ENCODE measurements at regions not wholly inside any gene's neighbourhood (a gene's known extent, or its start where the extent isn't known, plus 50 kb on each side); places are given as distances from the start of the nearest gene placed in this dataset.
A peak's percentile ranks its signal among the peaks of the same experiment; 100 is the strongest.

GRCh38 chr6:93701526-93701925 is 282.2 kb upstream of the EPHA7 start:
- H3K79me1 ChIP-seq (ENCODE audit: low read length): no peaks in the 10 kb centered on the region
- H2AK5ac ChIP-seq (ENCODE audit: low read length): no peak overlapping the region
- DNase-seq: no peak
- H3K18ac ChIP-seq (ENCODE audit: low read length): no peak overlapping the region
- H3K9ac ChIP-seq (ENCODE audit: low read length): no peak overlapping the region
- no peaks in the 10 kb centered on the region for H3K79me2 ChIP-seq (ENCODE audit: control insufficient read depth, insufficient read depth, low read length)
- no peak overlapping the region for H3K27ac ChIP-seq (ENCODE audit: low read depth, low read length)
- no peak overlapping the region for H3K23ac ChIP-seq (ENCODE audit: low read length)
- no peaks in the 10 kb centered on the region for H3K36me3 ChIP-seq (ENCODE audit: control insufficient read depth, insufficient read depth, low read length)
- H2BK5ac ChIP-seq (ENCODE audit: low read length): no peak overlapping the region
- H3K4me3 ChIP-seq (ENCODE audit: low read length): no peak overlapping the region
- H3K4me2 ChIP-seq (ENCODE audit: low read length): no peak overlapping the region
- no peak overlapping the region for H4K8ac ChIP-seq (ENCODE audit: low read depth, low read length)
- H3K4me1 ChIP-seq (ENCODE audit: control insufficient read depth, low read depth, low read length): no peaks in the 10 kb centered on the region
- no peak overlapping the region for H3K56ac ChIP-seq (ENCODE audit: low read length)
- WGBS (ENCODE audit: extremely low coverage, insufficient coverage, low lambda C conversion rate): no CpG with 5 or more reads among the region's 2 CpGs
- no peak overlapping the region for H4K5ac ChIP-seq (ENCODE audit: low read length)
- H3K27me3 ChIP-seq (ENCODE audit: insufficient read depth, low read length, poor library complexity): no peaks in the 10 kb centered on the region
- H3K4ac ChIP-seq (ENCODE audit: low read depth, low read length): no peak overlapping the region
- no peak overlapping the region for H2BK15ac ChIP-seq (replicated peaks; ENCODE audit: low read depth)
- H2BK120ac ChIP-seq (ENCODE audit: low read depth, low read length): no peak overlapping the region

GRCh38 chr6:93685494-93685893 is 266.1 kb upstream of the EPHA7 start:
- Histone ChIP-seq H3K9ac (ENCODE audit: low read length) (no peak overlapping the region), H3K4me3 (ENCODE audit: low read length) (no peak overlapping the region), H4K5ac (ENCODE audit: low read length) (no peak overlapping the region), H3K4ac (ENCODE audit: low read depth, low read length) (no peak overlapping the region), H2AK5ac (ENCODE audit: low read length) (no peak overlapping the region), H3K56ac (ENCODE audit: low read length) (no peak overlapping the region), H3K18ac (ENCODE audit: low read length) (no peak overlapping the region), H2BK15ac (replicated peaks; ENCODE audit: low read depth) (no peak overlapping the region), H3K23ac (ENCODE audit: low read length) (no peak overlapping the region), H4K8ac (ENCODE audit: low read depth, low read length) (no peak overlapping the region), H3K79me1 (ENCODE audit: low read length) (no peaks in the 10 kb centered on the region), H3K4me1 (ENCODE audit: control insufficient read depth, low read depth, low read length) (no peaks in the 10 kb centered on the region), H3K79me2 (ENCODE audit: control insufficient read depth, insufficient read depth, low read length) (no peaks in the 10 kb centered on the region), H2BK120ac (ENCODE audit: low read depth, low read length) (no peak overlapping the region), H3K36me3 (ENCODE audit: control insufficient read depth, insufficient read depth, low read length) (no peaks in the 10 kb centered on the region), H3K4me2 (ENCODE audit: low read length) (no peak overlapping the region), H3K27me3 (ENCODE audit: insufficient read depth, low read length, poor library complexity) (no peaks in the 10 kb centered on the region), H3K27ac (ENCODE audit: low read depth, low read length) (no peak overlapping the region), H2BK5ac (ENCODE audit: low read length) (no peak overlapping the region)
- no peak for DNase-seq
- WGBS (ENCODE audit: extremely low coverage, insufficient coverage, low lambda C conversion rate): no CpG with 5 or more reads among the region's 2 CpGs

- Histone ChIP-seq H2BK120ac (ENCODE audit: low read depth, low read length) (no peak overlapping the region), H3K23ac (ENCODE audit: low read length) (no peak overlapping the region), H3K4me1 (ENCODE audit: control insufficient read depth, low read depth, low read length) (no peaks in the 10 kb centered on the region), H3K27ac (ENCODE audit: low read depth, low read length) (no peak overlapping the region), H3K79me1 (ENCODE audit: low read length) (no peaks in the 10 kb centered on the region), H2AK5ac (ENCODE audit: low read length) (no peak overlapping the region), H3K4ac (ENCODE audit: low read depth, low read length) (no peak overlapping the region), H4K5ac (ENCODE audit: low read length) (no peak overlapping the region), H3K4me2 (ENCODE audit: low read length) (no peak overlapping the region), H2BK5ac (ENCODE audit: low read length) (no peak overlapping the region), H3K9ac (ENCODE audit: low read length) (no peak overlapping the region), H3K56ac (ENCODE audit: low read length) (no peak overlapping the region), H3K4me3 (ENCODE audit: low read length) (no peak overlapping the region), H4K8ac (ENCODE audit: low read depth, low read length) (no peak overlapping the region), H2BK15ac (replicated peaks; ENCODE audit: low read depth) (no peak overlapping the region), H3K36me3 (ENCODE audit: control insufficient read depth, insufficient read depth, low read length) (no peaks in the 10 kb centered on the region), H3K27me3 (ENCODE audit: insufficient read depth, low read length, poor library complexity) (no peaks in the 10 kb centered on the region), H3K18ac (ENCODE audit: low read length) (no peak overlapping the region), H3K79me2 (ENCODE audit: control insufficient read depth, insufficient read depth, low read length) (no peaks in the 10 kb centered on the region)
- no CpG with 5 or more reads among the region's 1 CpG for WGBS (ENCODE audit: extremely low coverage, insufficient coverage, low lambda C conversion rate)
- DNase-seq: no peak
Measured at GRCh38 chr6:93684339-93684738, 265.0 kb upstream of the EPHA7 start.

- no peaks in the 10 kb centered on the region for H3K27me3 ChIP-seq (ENCODE audit: insufficient read depth, low read length, poor library complexity)
- no peak overlapping the region for H2BK15ac ChIP-seq (replicated peaks; ENCODE audit: low read depth)
- no peak overlapping the region for H2BK120ac ChIP-seq (ENCODE audit: low read depth, low read length)
- no peak overlapping the region for H2BK5ac ChIP-seq (ENCODE audit: low read length)
- H3K4me1 ChIP-seq (ENCODE audit: control insufficient read depth, low read depth, low read length): no peaks in the 10 kb centered on the region
- H3K79me2 ChIP-seq (ENCODE audit: control insufficient read depth, insufficient read depth, low read length): no peaks in the 10 kb centered on the region
- H3K36me3 ChIP-seq (ENCODE audit: control insufficient read depth, insufficient read depth, low read length): no peaks in the 10 kb centered on the region
- H3K4me3 ChIP-seq (ENCODE audit: low read length): no peak overlapping the region
- no peak overlapping the region for H3K23ac ChIP-seq (ENCODE audit: low read length)
- H3K4ac ChIP-seq (ENCODE audit: low read depth, low read length): no peak overlapping the region
- H3K4me2 ChIP-seq (ENCODE audit: low read length): no peak overlapping the region
- no peak overlapping the region for H3K56ac ChIP-seq (ENCODE audit: low read length)
- DNase-seq: no peak
- H4K5ac ChIP-seq (ENCODE audit: low read length): no peak overlapping the region
- H4K8ac ChIP-seq (ENCODE audit: low read depth, low read length): no peak overlapping the region
- no peak overlapping the region for H3K9ac ChIP-seq (ENCODE audit: low read length)
- H3K27ac ChIP-seq (ENCODE audit: low read depth, low read length): no peak overlapping the region
- H3K18ac ChIP-seq (ENCODE audit: low read length): no peak overlapping the region
- H3K79me1 ChIP-seq (ENCODE audit: low read length): no peaks in the 10 kb centered on the region
- no CpG with 5 or more reads among the region's 3 CpGs for WGBS (ENCODE audit: extremely low coverage, insufficient coverage, low lambda C conversion rate)
- no peak overlapping the region for H2AK5ac ChIP-seq (ENCODE audit: low read length)
Measured at GRCh38 chr6:93679836-93680235, 260.5 kb upstream of the EPHA7 start.

GRCh38 chr6:93678841-93679454 is 259.6 kb upstream of the EPHA7 start:
- H3K27me3 ChIP-seq (ENCODE audit: insufficient read depth, low read length, poor library complexity): no peaks in the 10 kb centered on the region
- no peak overlapping the region for H3K18ac ChIP-seq (ENCODE audit: low read length)
- H3K23ac ChIP-seq (ENCODE audit: low read length): no peak overlapping the region
- no CpG with 5 or more reads among the region's 4 CpGs for WGBS (ENCODE audit: extremely low coverage, insufficient coverage, low lambda C conversion rate)
- no peak overlapping the region for H2BK15ac ChIP-seq (replicated peaks; ENCODE audit: low read depth)
- H4K5ac ChIP-seq (ENCODE audit: low read length): no peak overlapping the region
- H3K4me2 ChIP-seq (ENCODE audit: low read length): no peak overlapping the region
- H2BK5ac ChIP-seq (ENCODE audit: low read length): no peak overlapping the region
- DNase-seq: no peak
- no peak overlapping the region for H2AK5ac ChIP-seq (ENCODE audit: low read length)
- H3K79me1 ChIP-seq (ENCODE audit: low read length): no peaks in the 10 kb centered on the region
- H2BK120ac ChIP-seq (ENCODE audit: low read depth, low read length): no peak overlapping the region
- H3K36me3 ChIP-seq (ENCODE audit: control insufficient read depth, insufficient read depth, low read length): no peaks in the 10 kb centered on the region
- H3K4me1 ChIP-seq (ENCODE audit: control insufficient read depth, low read depth, low read length): no peaks in the 10 kb centered on the region
- H4K8ac ChIP-seq (ENCODE audit: low read depth, low read length): peak overlapping the region; percentile 28
- no peak overlapping the region for H3K56ac ChIP-seq (ENCODE audit: low read length)
- H3K27ac ChIP-seq (ENCODE audit: low read depth, low read length): no peak overlapping the region
- no peak overlapping the region for H3K4ac ChIP-seq (ENCODE audit: low read depth, low read length)
- H3K4me3 ChIP-seq (ENCODE audit: low read length): no peak overlapping the region
- no peaks in the 10 kb centered on the region for H3K79me2 ChIP-seq (ENCODE audit: control insufficient read depth, insufficient read depth, low read length)
- H3K9ac ChIP-seq (ENCODE audit: low read length): no peak overlapping the region

- DNase-seq: peak; percentile 4
- Histone ChIP-seq H3K27ac (ENCODE audit: low read depth, low read length) (no peak overlapping the region), H3K4me1 (ENCODE audit: control insufficient read depth, low read depth, low read length) (no peaks in the 10 kb centered on the region), H3K27me3 (ENCODE audit: insufficient read depth, low read length, poor library complexity) (no peaks in the 10 kb centered on the region), H4K5ac (ENCODE audit: low read length) (no peak overlapping the region), H3K79me1 (ENCODE audit: low read length) (no peaks in the 10 kb centered on the region), H4K8ac (ENCODE audit: low read depth, low read length) (no peak overlapping the region), H2BK15ac (replicated peaks; ENCODE audit: low read depth) (no peak overlapping the region), H3K4me2 (ENCODE audit: low read length) (no peak overlapping the region), H3K23ac (ENCODE audit: low read length) (no peak overlapping the region), H2AK5ac (ENCODE audit: low read length) (no peak overlapping the region), H3K56ac (ENCODE audit: low read length) (no peak overlapping the region), H3K36me3 (ENCODE audit: control insufficient read depth, insufficient read depth, low read length) (no peaks in the 10 kb centered on the region), H3K4ac (ENCODE audit: low read depth, low read length) (no peak overlapping the region), H3K4me3 (ENCODE audit: low read length) (no peak overlapping the region), H3K18ac (ENCODE audit: low read length) (no peak overlapping the region), H3K79me2 (ENCODE audit: control insufficient read depth, insufficient read depth, low read length) (no peaks in the 10 kb centered on the region), H3K9ac (ENCODE audit: low read length) (no peak overlapping the region), H2BK120ac (ENCODE audit: low read depth, low read length) (no peak overlapping the region), H2BK5ac (ENCODE audit: low read length) (no peak overlapping the region)
- whole genome bisulfite sequencing (ENCODE audit: extremely low coverage, insufficient coverage, low lambda C conversion rate): no CpG with 5 or more reads among the region's 4 CpGs
Measured at GRCh38 chr6:93677264-93677965, 258.1 kb upstream of the EPHA7 start.
